HS-5 (cell line): ENCODE measurements at regions not wholly inside any gene's neighbourhood (a gene's known extent, or its start where the extent isn't known, plus 50 kb on each side); places are given as distances from the start of the nearest gene placed in this dataset.
"Not testable (repeated sequence)": the region's sequence is repeated elsewhere in the genome, so short reads cannot be mapped to it uniquely, and the experiment has no call there.

Experiments
- DNase-seq: peaks from one replicate; pipeline ENCODE4 v3.0.0-alpha.2; 2012; ENCODE audit warnings: low read depth

DNA sequence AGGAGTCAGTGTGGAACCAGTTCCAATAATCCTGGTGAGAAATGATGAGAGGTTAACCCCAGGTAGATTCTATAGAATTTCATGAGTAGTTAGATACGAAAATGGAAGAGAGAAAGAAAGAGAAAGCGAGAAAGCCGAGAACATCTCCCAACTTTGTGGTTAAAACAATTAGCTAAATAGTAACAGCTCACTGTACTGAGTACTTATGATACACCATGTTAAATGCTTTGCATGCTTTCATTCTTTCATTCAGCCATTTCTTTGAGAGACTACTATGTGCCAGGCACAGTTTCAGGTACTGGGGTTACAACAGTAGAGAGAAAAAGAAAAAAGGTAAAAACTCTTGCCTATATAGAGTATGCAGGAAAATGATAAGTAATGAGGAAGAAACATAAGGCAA is 109.7 kb upstream of the SYT6 start:
- DNase-seq = no peak

GRCh38 chr1:114262337-114262736 is 108.7 kb upstream of the SYT6 start:
- DNase-seq = no peak

DNA sequence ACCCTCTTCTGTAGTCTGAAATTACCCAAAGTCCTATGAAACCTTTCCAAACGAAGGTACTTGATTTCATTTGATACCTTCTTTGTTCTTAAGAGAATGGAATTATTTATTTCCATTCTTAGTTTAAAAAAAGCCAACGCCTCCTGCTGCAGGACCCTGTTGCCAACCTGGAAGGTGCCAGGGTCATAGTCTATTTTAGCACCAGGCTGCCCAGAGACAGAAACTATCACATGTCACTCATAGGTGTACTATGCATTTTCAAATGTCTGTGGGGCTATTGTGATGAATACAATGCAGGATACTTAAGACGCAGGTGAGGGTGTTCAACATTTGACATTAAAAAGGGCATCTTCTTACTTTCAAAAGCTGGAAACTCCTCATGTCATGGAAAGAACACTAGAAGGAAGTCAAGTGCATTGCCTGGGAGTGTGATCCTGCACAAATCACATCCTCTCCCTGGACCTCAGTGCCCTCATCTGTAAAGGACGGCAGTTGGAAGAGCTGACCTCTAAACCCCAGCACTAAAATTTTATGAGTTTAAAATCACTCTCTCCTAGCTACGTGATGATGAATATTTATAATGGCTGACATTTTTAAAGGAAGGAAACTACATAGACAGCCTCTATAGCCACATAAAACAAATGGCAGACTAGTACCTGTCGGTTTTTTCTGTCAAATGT is 107.3 kb upstream of the SYT6 start:
- DNase-seq = no peak

DNA sequence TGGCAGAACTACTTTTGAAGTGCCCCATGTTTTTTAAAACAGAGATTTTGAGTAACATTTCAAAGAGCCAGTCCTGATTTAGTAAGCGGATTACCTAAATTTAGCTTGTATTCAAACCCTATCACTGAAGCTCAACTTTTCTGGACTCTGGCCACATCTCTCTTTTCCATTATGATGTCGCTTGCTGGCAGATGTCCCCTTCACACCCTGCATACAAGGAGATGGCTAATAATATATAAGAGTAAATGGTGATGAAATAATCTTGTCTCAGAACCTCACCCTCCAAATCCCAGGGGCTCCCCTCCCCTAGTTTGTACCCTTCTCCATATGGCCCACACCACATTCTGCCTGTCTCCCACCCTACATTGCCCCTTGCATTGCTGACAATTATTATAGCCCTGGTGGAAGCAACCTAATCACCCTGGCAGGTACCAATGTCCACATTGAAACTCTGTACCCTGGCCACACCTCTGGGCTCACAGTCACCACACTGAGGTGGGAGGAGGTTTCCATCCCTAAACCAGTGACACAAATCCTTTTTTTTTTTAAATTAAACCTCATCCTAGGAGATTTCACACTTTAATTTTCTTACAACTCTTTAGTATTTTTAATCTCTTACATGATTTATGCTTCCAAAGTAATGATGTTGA is 106.0 kb upstream of the SYT6 start:
- DNase-seq = no peak

- DNase-seq = no peak
Observed at GRCh38 chr1:114258633-114259032, 105.0 kb upstream of the SYT6 start.

GRCh38 chr1:114258074-114258473 is 104.4 kb upstream of the SYT6 start:
- no peak for DNase-seq

GRCh38 chr1:114257554-114257953 is 103.9 kb upstream of the SYT6 start:
- DNase-seq = no peak

DNA sequence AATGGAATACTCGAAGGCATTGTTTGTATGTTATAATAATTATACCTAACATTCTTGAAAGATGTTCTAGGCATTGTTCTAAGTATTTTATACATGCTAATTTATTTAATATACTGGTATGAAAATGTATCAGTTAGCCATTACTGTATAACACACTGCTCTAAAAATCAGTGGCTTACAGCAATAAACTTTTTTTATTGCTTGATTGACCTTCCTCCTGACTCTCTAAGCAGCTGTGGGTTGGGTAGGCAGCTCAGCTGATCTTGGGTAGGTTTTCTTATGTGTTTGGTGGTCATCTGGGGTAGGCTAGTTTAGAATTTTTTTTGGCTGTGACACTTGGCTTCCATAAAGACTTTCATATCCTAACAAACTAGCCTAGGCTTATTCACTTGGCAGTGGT is 100.2 kb upstream of the SYT6 start:
- no peak for DNase-seq

DNA sequence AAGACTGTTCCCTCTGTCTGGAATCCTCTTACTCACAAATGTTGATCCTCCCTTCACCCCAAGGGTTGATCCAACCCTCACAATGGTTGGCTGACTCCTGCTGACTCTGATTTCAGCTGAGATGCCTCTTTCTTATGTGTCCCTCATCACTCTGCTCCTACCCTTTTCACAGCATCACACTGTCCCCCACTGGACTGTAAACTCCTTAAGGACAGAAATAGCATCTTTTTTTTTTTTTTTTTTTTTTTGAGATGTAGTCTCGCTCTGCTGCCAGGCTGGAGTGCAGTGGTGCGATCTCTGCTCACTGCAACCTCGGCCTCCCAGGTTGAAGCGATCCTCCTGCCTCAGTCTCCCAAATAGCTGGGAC is 97.9 kb upstream of the SYT6 start:
- DNase-seq = no peak

GRCh38 chr1:114250683-114251572 is 97.3 kb upstream of the SYT6 start:
- no peak for DNase-seq

- no peak for DNase-seq
Observed at GRCh38 chr1:114249691-114250090, 96.0 kb upstream of the SYT6 start.

- no peak for DNase-seq
Observed at GRCh38 chr1:114248162-114248561, 94.5 kb upstream of the SYT6 start.

DNA sequence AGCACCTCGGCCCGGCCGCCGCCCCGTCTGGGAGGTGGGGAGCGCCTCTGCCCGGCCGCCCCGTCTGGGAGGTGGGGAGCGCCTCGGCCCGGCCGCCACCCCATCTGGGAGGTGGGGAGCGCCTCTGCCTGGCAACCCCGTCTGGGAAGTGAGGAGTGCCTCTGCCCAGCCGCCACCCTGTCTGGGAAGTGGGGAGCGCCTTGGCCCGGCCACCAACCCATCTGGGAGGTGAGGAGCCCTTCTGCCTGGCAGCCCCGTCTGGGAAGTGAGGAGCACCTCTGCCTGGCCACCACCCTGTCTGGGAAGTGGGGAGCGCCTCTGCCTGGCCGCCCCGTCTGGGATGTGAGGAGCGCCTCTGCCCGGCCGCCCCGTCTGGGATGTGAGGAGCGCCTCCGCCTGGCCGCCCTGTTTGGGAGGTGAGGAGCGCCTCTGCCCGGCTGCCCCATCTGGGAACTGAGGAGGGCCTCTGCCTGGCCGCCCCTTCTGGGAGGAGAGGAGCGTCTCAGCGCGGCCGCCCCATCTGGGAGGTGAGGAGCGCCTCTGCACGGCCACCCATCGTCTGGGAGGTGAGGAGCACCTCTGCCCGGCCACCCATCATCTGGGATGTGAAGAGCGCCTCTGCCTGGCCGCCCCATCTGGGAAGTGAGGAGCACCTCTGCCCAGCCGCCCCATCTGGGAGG is 89.0 kb upstream of the SYT6 start:
- not testable (repeated sequence) for DNase-seq

GRCh38 chr1:114238053-114238452 is 84.4 kb upstream of the SYT6 start:
- DNase-seq = no peak

DNA sequence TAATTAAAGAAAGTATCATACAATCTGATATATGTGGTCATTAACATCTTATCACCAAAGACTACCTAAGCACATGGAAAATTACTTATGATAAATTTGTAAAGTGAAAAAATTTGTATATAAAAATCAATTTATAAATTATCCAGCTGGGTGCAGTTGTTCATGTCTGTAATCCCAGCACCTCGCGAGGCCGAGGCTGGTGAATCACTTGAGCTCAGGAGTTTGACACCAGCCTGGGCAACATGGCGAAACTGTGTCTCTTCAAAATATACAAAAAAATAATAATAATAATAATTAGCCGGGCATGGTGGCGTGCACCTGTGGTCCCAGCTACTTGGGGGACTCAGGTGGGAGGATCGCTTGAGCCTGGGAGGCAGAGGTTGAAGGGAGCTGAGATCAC is 82.8 kb upstream of the SYT6 start:
- no peak for DNase-seq

DNA sequence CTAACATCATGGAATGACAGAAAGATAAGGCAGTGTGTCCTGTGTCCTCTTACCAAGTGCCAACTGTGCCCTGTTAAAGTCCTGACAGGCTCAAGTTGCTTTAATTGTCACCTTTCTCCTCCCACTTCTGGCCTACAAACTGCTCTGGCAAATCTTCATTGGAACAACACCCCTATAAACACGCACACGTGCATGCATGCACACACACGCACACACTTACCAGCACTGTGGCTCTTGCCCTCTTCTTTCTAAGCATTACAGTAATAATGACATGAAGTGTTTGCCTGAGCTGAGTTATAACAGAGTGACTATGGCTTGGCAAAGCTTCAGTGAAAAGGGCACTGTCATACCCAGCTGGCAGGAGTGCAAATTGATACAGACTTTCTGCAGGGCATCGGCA is 82.3 kb upstream of the SYT6 start:
- DNase-seq = no peak

- DNase-seq = no peak
Observed at GRCh38 chr1:114235281-114235680, 81.6 kb upstream of the SYT6 start.

GRCh38 chr1:114234408-114235124 is 80.9 kb upstream of the SYT6 start:
- no peak for DNase-seq

DNA sequence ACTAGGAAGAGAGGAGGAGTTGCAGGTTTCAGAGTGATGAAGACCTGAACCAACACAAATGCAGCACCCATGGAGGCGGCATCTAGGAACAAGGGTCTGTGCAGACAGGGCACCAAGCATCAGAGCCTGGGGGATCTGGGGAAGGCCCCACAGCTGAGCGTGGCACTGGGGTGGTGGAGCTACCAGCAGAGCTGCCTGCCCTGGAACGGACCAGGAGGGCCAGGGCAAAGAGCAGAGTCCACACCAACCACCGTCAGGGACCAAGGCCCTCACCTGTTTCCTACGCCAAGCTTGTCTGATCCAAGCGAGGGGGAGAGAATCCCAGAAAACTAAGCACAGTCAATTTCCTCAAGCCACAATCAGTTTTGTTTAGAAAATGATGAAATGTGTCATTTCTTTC is 79.0 kb upstream of the SYT6 start:
- DNase-seq = no peak

DNA sequence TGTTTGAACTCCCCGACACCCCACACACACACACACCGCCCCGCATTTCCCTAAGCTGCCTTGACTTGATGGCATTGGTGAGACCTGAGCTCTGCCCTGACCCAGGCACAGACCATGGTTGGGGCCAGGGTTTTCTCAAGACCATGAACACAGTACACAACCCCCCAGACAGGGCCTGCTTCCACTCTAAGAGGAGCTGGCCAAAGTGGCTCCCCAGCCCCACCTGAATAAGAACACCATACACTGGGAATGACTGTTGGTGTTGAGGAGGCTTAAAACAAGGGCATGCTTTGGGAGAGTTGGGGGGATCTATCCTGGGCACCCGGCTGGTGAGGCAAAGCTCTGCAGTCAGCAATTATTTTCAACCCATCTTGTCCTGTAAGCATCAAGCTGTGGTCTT is 77.6 kb upstream of the SYT6 start:
- DNase-seq = no peak

GRCh38 chr1:114229368-114229767 is 75.7 kb upstream of the SYT6 start:
- no peak for DNase-seq

GRCh38 chr1:114227059-114227458 is 73.4 kb upstream of the SYT6 start:
- DNase-seq = no peak
